HCT116 (cell line): ENCODE measurements at regions not wholly inside any gene's neighbourhood (a gene's known extent, or its start where the extent isn't known, plus 50 kb on each side); places are given as distances from the start of the nearest gene placed in this dataset.

Source experiments
- ATAC-seq: fragments of 200-7000 bp; cut with Tn5 transposase; 2 replicates; pipeline ENCODE4 v1.9.1; 2020; ENCODE audit warnings: mild to moderate bottlenecking, moderate library complexity
- BruUV-seq: library from RNA; stranded (reverse); fragments of 400-500 nt; replicated peaks from 2 replicates; lab custom pipeline; 2021; lab: Mats Ljungman, UMichigan
- CTCF ChIA-PET: fragments of 300-600 bp; sonication (Branson Sonifier 250); formaldehyde crosslinking; loops from one replicate; lab custom pipeline; 2021; ENCODE audit warnings: antibody characterized with exemption; lab: Charles Lee
- POLR2A ChIA-PET: fragments of 300-600, 350-600 bp; sonication (Branson Sonifier 250); formaldehyde crosslinking; loops from one replicate; lab custom pipeline; 2021; ENCODE audit warnings: antibody characterized with exemption; lab: Charles Lee
- RAD21 ChIA-PET, 2 experiments: fragments of 300-600 bp; sonication (Branson Sonifier 250); formaldehyde crosslinking; loops; one replicate each; lab custom pipeline; 2023; ENCODE audit warnings: low total read pairs in 2 of 2; ENCODE audit not compliant: uncharacterized antibody in 2 of 2, unreplicated experiment in 2 of 2, low non-redundant PET in 1 of 2; lab: Charles Lee
- DNase-seq: peaks from one replicate; pipeline ENCODE4 v3.0.0-alpha.2; 2010; ENCODE audit warnings: low read depth, low spot score
- H2AFZ ChIP-seq: fragments of 200-600 bp; shearing (Covaris generic), sonication (generic); 2 replicates; pipeline ENCODE4 v1.6.1; 2017; ENCODE audit warnings: low read depth, mixed run types, mixed read lengths, antibody characterized with exemption, low read length; ENCODE audit not compliant: poor library complexity, severe bottlenecking
- H3K27ac ChIP-seq: 2 replicates; pipeline ENCODE4 v1.5.1; 2012; ENCODE audit warnings: low read depth, low read length
- H3K27me3 ChIP-seq: fragments of 200-600 bp; sonication (generic); 2 replicates; pipeline ENCODE4 v1.6.1; 2016; ENCODE audit warnings: mixed run types, low read length, mixed read lengths; ENCODE audit not compliant: insufficient read depth
- H3K36me3 ChIP-seq, 2 experiments: fragments of 200-500 bp in 1 of 2; fragments of 200-600 bp in 1 of 2; sonication (Bioruptor generic) in 1 of 2; sonication (generic) in 1 of 2; 2 replicates each; pipeline versions ENCODE4 v1.5.1 to v1.6.1; 2014 to 2016; ENCODE audit warnings: low read length in 2 of 2, inconsistent platforms in 1 of 2, mixed read lengths in 1 of 2, mixed run types in 1 of 2; ENCODE audit not compliant: insufficient read depth in 2 of 2, control insufficient read depth in 1 of 2
- H3K4me1 ChIP-seq, 2 experiments: fragments of 200-600 bp in 1 of 2; sonication (generic) in 1 of 2; 2 replicates each; pipeline versions ENCODE4 v1.5.1 to v1.6.1; 2012 to 2017; ENCODE audit warnings: low read length in 2 of 2, inconsistent platforms in 1 of 2, mild to moderate bottlenecking in 1 of 2, mixed read lengths in 1 of 2, mixed run types in 1 of 2, moderate library complexity in 1 of 2; ENCODE audit not compliant: insufficient read depth in 2 of 2, control insufficient read depth in 1 of 2
- H3K4me2 ChIP-seq: fragments of 200-600 bp; sonication (generic); 2 replicates; pipeline ENCODE4 v1.6.1; 2017; ENCODE audit warnings: mixed run types, low read length, mixed read lengths
- H3K4me3 ChIP-seq, 2 experiments: fragments of 200-600 bp in 1 of 2; sonication (generic) in 1 of 2; replicated peaks in 1 of 2; 2 replicates each; pipeline ENCODE4 v1.5.1; 2011 to 2016; ENCODE audit warnings: low read length in 2 of 2, control low read depth in 1 of 2, low read depth in 1 of 2, mild to moderate bottlenecking in 1 of 2, mixed read lengths in 1 of 2, mixed run types in 1 of 2
- H3K79me2 ChIP-seq: fragments of 200-600 bp; sonication (generic); 2 replicates; pipeline ENCODE4 v1.6.1; 2017; ENCODE audit warnings: mild to moderate bottlenecking, mixed run types, low read length, moderate library complexity, mixed read lengths; ENCODE audit not compliant: insufficient read depth
- H3K9ac ChIP-seq: fragments of 200-600 bp; sonication (generic); 2 replicates; pipeline ENCODE4 v1.6.1; 2016; ENCODE audit warnings: low read length, mixed read lengths
- H3K9me2 ChIP-seq: fragments of 200-600 bp; sonication (generic), shearing (Covaris generic); 2 replicates; pipeline ENCODE4 v1.6.1; 2017; ENCODE audit warnings: mixed run types, mild to moderate bottlenecking, moderate library complexity; ENCODE audit not compliant: insufficient read depth
- H3K9me3 ChIP-seq, 2 experiments: fragments of 200-500 bp in 1 of 2; fragments of 200-600 bp in 1 of 2; sonication (Bioruptor generic) in 1 of 2; sonication (generic) in 1 of 2; 2 replicates each; pipeline ENCODE4 v1.6.1; 2014 to 2017; ENCODE audit warnings: low read length in 2 of 2, mixed read lengths in 2 of 2, inconsistent platforms in 1 of 2, low read depth in 1 of 2, mild to moderate bottlenecking in 1 of 2, mixed run types in 1 of 2, moderate library complexity in 1 of 2; ENCODE audit not compliant: control insufficient read depth in 1 of 2, insufficient read depth in 1 of 2
- H4K20me1 ChIP-seq: fragments of 200-600 bp; sonication (generic), shearing (Covaris generic); 2 replicates; pipeline ENCODE4 v1.6.1; 2017; ENCODE audit warnings: mixed run types, mild to moderate bottlenecking, moderate library complexity; ENCODE audit not compliant: insufficient read depth
- CBX3 ChIP-seq: IDR thresholded peaks from 2 replicates; pipeline ENCODE4 v1.6.1; 2012; ENCODE audit warnings: low read depth
- EGR1 ChIP-seq: IDR thresholded peaks from 2 replicates; pipeline ENCODE4 v1.6.1; 2012; ENCODE audit warnings: low read depth
- EZH2phosphoT487 ChIP-seq: fragments of 200-600 bp; IDR thresholded peaks from 2 replicates; pipeline ENCODE4 v1.6.1; 2018; ENCODE audit warnings: antibody characterized with exemption, borderline replicate concordance
- MAX ChIP-seq: IDR thresholded peaks from 2 replicates; pipeline ENCODE4 v1.6.1; 2012
- POLR2A ChIP-seq: IDR thresholded peaks from 2 replicates; pipeline ENCODE4 v1.7.0; 2011; ENCODE audit warnings: borderline replicate concordance; ENCODE audit not compliant: insufficient read depth, insufficient read length; ENCODE audit errors: extremely low read depth
- REST ChIP-seq: IDR thresholded peaks from 2 replicates; pipeline ENCODE4 v1.6.1; 2012; ENCODE audit warnings: low read depth
- SIN3A ChIP-seq: IDR thresholded peaks from 2 replicates; pipeline ENCODE4 v1.6.1; 2012; ENCODE audit warnings: low read depth
- SRF ChIP-seq: IDR thresholded peaks from 2 replicates; pipeline ENCODE4 v1.6.1; 2012; ENCODE audit warnings: low read depth
- TCF7L2 ChIP-seq: IDR thresholded peaks from 2 replicates; pipeline ENCODE4 v1.7.0; 2011; ENCODE audit warnings: borderline replicate concordance, inconsistent platforms; ENCODE audit not compliant: insufficient read depth, insufficient read length; ENCODE audit errors: extremely low read depth
- ZBTB33 ChIP-seq: IDR thresholded peaks from 2 replicates; pipeline ENCODE4 v1.6.1; 2011; ENCODE audit warnings: mild to moderate bottlenecking, low read length, moderate library complexity; ENCODE audit not compliant: insufficient replicate concordance; ENCODE audit errors: extremely low read depth
- intact Hi-C: fragments of 100-400 bp; cut with micrococcal nuclease; formaldehyde crosslinking; loops from 2 replicates; pipeline ENCODE4 v1.10.0; 2022

- ChIA-PET CTCF (no interaction called here), RAD21 (no interaction called here), POLR2A (no interaction called here)
- Histone ChIP-seq H3K4me1 (no peaks in the 10 kb centered on the region), H3K4me3 (no peak overlapping the region), H3K36me3 (no peaks in the 10 kb centered on the region), H3K27ac (no peak overlapping the region), H3K27me3 (0 out of 2 replicates have a peak, but pooled peaks cover 6% of the 10 kb centered on the region), H3K79me2 (no peaks in the 10 kb centered on the region), H3K9ac (no peak overlapping the region), H3K9me2 (no peaks in the 10 kb centered on the region), H2AFZ (no peak overlapping the region), H3K4me2 (no peak overlapping the region), H4K20me1 (no peaks in the 10 kb centered on the region), H3K9me3 (no peaks in the 10 kb centered on the region)
- BruUV-seq: no TSS peak
- intact Hi-C loops: no loop called here
- DNase-seq (no peak), ATAC-seq (no peak)
- TF ChIP-seq ZBTB33 (no peak), EGR1 (no peak), SRF (no peak), SIN3A (no peak), REST (no peak), EZH2phosphoT487 (no peak), MAX (no peak), TCF7L2 (no peak), POLR2A (no peak), CBX3 (no peak)
Measured at GRCh38 chr2:198220763-198221610, 416.6 kb downstream of the PLCL1 start.
